Activated B cell treated with CpG ODN at 0.5 μM for 24 hours (primary cell): ENCODE measurements at regions not wholly inside any gene's neighbourhood (a gene's known extent, or its start where the extent isn't known, plus 50 kb on each side); places are given as distances from the start of the nearest gene placed in this dataset.
"Not testable (repeated sequence)": the region's sequence is repeated elsewhere in the genome, so short reads cannot be mapped to it uniquely, and the experiment has no call there.

Experiments used
- ATAC-seq: fragments of 200-7000 bp; cut with Tn5 transposase; one replicate; pipeline ENCODE4 v1.10.0; 2021; ENCODE audit warnings: low read depth, mild to moderate bottlenecking, moderate library complexity
- CTCF ChIA-PET: fragments of 350-600 bp; sonication (Branson Sonifier 250); formaldehyde crosslinking; loops from one replicate; lab custom pipeline; 2021; ENCODE audit warnings: antibody characterized with exemption; lab: Charles Lee
- POLR2A ChIA-PET: fragments of 350-600 bp; sonication (Branson Sonifier 250); formaldehyde crosslinking; loops from one replicate; lab custom pipeline; 2021; ENCODE audit warnings: antibody characterized with exemption; lab: Charles Lee
- DNase-seq: peaks from one replicate; pipeline ENCODE4 v3.0.0; 2022
- H3K27ac Mint-ChIP-seq: one replicate; pipeline ENCODE4 v1.8.0; 2020; ENCODE audit warnings: mixed read lengths
- H3K27me3 Mint-ChIP-seq: one replicate; pipeline ENCODE4 v1.8.0; 2021; ENCODE audit warnings: mixed read lengths
- H3K36me3 Mint-ChIP-seq: one replicate; pipeline ENCODE4 v1.8.0; 2021; ENCODE audit warnings: low read depth, mixed read lengths
- H3K4me1 Mint-ChIP-seq: one replicate; pipeline ENCODE4 v1.8.0; 2021; ENCODE audit warnings: mixed read lengths
- H3K4me3 Mint-ChIP-seq: one replicate; pipeline ENCODE4 v1.8.0; 2020; ENCODE audit warnings: mild to moderate bottlenecking, mixed read lengths
- H3K9me3 Mint-ChIP-seq: one replicate; pipeline ENCODE4 v1.8.0; 2020; ENCODE audit warnings: mixed read lengths
- intact Hi-C: fragments of 100-400 bp; cut with micrococcal nuclease; formaldehyde crosslinking; loops from one replicate; pipeline ENCODE4 v1.15.1; 2024

DNA sequence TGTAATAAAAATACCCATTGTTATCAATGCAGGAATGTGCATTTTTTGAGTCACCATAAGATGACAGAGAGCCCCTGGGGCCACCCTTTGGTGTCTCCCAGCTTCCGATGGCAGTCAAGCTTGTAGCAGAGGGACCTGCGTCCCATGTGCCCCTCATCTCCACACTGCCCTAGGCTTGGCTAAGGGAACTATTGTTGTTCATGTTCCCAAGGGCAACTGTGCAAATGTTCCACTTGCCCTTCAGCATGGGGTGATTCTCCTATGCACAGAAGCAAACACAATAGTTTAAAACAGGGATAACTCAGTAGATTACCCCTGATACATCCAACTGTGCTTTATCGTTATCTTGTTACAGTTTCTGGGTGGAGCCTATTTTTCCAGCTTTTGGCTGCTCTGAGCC is 342.0 kb downstream of the CNTNAP3B start:
- intact Hi-C loops, H3K9me3 Mint-ChIP-seq, H3K27me3 Mint-ChIP-seq, H3K27ac Mint-ChIP-seq, POLR2A ChIA-PET, ATAC-seq, H3K4me1 Mint-ChIP-seq, H3K36me3 Mint-ChIP-seq, H3K4me3 Mint-ChIP-seq, CTCF ChIA-PET, DNase-seq: not testable (repeated sequence)

GRCh38 chr9:41784006-41784405 is 345.2 kb downstream of the CNTNAP3B start:
- DNase-seq, H3K27me3 Mint-ChIP-seq, H3K4me3 Mint-ChIP-seq, POLR2A ChIA-PET, CTCF ChIA-PET, H3K27ac Mint-ChIP-seq, H3K4me1 Mint-ChIP-seq, H3K36me3 Mint-ChIP-seq, ATAC-seq, H3K9me3 Mint-ChIP-seq, intact Hi-C loops: not testable (repeated sequence)

GRCh38 chr9:41783070-41783810 is 346.0 kb downstream of the CNTNAP3B start:
- H3K27ac Mint-ChIP-seq, CTCF ChIA-PET, DNase-seq, H3K4me3 Mint-ChIP-seq, H3K36me3 Mint-ChIP-seq, POLR2A ChIA-PET, H3K4me1 Mint-ChIP-seq, ATAC-seq, intact Hi-C loops, H3K27me3 Mint-ChIP-seq, H3K9me3 Mint-ChIP-seq: not testable (repeated sequence)

GRCh38 chr9:41781899-41782298 is 347.3 kb downstream of the CNTNAP3B start:
- intact Hi-C loops, H3K27ac Mint-ChIP-seq, POLR2A ChIA-PET, H3K4me1 Mint-ChIP-seq, H3K9me3 Mint-ChIP-seq, H3K27me3 Mint-ChIP-seq, H3K36me3 Mint-ChIP-seq, CTCF ChIA-PET, DNase-seq, ATAC-seq, H3K4me3 Mint-ChIP-seq: not testable (repeated sequence)

DNA sequence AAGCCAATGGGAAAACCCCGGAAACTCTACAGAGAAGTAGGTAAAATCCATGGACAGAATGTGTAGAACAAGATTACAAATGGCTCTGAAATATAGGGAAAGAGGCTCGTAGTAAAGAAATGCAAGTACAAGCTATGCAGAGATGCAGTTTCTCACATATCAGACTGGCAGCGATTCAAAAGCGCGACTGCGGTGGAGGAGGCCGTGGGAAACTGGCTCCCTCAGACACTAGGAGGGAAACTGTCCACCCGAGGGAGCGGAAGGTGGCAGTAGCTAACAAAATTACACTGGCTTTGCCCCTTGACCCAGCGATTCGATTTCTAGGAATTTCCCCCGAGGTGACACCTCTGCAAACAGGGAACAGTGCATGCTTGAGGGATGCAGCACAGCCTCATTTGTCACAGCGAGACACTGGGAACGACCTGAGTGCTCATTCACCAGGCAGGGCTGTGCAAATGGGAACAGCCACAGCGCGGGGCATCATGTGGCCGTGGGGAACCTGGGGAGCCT is 349.3 kb downstream of the CNTNAP3B start:
- POLR2A ChIA-PET, H3K27me3 Mint-ChIP-seq, H3K36me3 Mint-ChIP-seq, H3K27ac Mint-ChIP-seq, DNase-seq, CTCF ChIA-PET, H3K4me1 Mint-ChIP-seq, intact Hi-C loops, H3K4me3 Mint-ChIP-seq, ATAC-seq, H3K9me3 Mint-ChIP-seq: not testable (repeated sequence)

- H3K4me1 Mint-ChIP-seq, H3K27ac Mint-ChIP-seq, H3K36me3 Mint-ChIP-seq, CTCF ChIA-PET, H3K27me3 Mint-ChIP-seq, DNase-seq, intact Hi-C loops, H3K4me3 Mint-ChIP-seq, POLR2A ChIA-PET, H3K9me3 Mint-ChIP-seq, ATAC-seq: not testable (repeated sequence)
Observed at GRCh38 chr9:41779192-41779591, 350.0 kb downstream of the CNTNAP3B start.

DNA sequence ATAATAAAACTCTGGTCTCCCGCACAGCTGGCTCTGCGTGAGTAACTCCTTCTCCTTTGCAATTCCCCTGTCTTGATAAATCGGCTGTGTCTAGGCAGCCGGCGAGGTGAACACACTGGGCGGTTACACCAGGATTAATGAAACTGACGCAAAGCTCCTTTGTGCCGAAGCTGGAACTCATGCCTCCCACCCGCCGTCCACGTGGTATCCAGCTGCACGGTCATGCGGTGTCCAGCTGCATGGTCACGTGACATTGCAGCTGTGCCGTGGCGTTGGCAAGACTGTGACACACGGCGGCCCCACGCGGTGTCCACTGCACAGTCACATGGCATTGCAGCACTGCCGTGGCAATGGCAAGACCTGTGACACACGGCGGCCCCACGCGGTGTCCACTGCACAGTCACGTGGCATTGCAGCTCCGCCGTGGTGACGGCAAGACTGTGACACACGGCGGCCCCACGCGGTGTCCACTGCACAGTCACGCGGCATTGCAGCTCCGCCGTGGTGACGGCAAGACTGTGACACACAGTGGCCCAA is 350.6 kb downstream of the CNTNAP3B start:
- H3K4me1 Mint-ChIP-seq, H3K36me3 Mint-ChIP-seq, DNase-seq, POLR2A ChIA-PET, intact Hi-C loops, H3K9me3 Mint-ChIP-seq, H3K27ac Mint-ChIP-seq, ATAC-seq, H3K4me3 Mint-ChIP-seq, CTCF ChIA-PET, H3K27me3 Mint-ChIP-seq: not testable (repeated sequence)

DNA sequence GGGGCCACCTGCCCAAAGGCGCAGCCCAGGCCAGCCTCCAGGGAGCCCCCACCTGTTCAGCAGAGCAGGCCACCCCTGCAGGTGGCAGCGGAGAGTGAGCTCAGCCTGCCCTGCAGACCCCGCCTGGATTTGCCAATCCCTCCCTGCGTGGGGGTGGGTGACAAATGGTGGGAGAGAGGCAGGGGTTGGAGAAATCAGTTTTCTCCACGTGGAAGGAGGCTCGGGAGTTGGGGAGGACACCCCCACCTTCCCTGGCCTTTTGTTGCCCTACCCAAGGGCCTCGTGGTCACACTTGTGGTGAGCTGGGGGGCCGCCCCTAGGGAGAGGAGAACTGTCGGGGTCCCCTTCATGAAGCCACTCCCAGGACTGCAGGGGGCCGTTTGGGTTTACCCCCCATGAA is 351.7 kb downstream of the CNTNAP3B start:
- DNase-seq, H3K4me1 Mint-ChIP-seq, H3K27me3 Mint-ChIP-seq, CTCF ChIA-PET, H3K36me3 Mint-ChIP-seq, intact Hi-C loops, POLR2A ChIA-PET, H3K4me3 Mint-ChIP-seq, H3K27ac Mint-ChIP-seq, H3K9me3 Mint-ChIP-seq, ATAC-seq: not testable (repeated sequence)

- intact Hi-C loops, H3K9me3 Mint-ChIP-seq, H3K27me3 Mint-ChIP-seq, H3K4me1 Mint-ChIP-seq, CTCF ChIA-PET, ATAC-seq, H3K27ac Mint-ChIP-seq, POLR2A ChIA-PET, H3K36me3 Mint-ChIP-seq, DNase-seq, H3K4me3 Mint-ChIP-seq: not testable (repeated sequence)
Observed at GRCh38 chr9:41772541-41772940, 356.7 kb downstream of the CNTNAP3B start.

DNA sequence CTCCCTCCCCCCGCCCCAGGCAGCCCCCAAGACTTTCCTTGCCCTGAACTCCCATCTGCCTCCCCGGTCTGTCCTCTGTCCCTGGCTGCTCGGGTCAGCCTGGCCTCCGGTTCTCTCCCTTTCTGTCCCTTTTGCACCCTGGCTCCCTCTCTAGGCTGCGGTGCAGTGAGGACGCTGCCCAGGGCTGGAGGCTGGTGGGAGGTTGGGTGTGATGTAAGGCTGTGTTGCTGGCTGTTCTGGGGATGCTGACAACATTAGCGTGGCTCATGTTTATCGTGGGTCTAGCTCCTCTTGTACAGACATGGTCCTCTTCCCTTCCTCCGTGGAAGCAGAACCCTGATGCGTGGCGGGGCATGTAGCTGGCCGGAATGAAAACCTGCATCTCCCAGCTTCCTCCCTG is 357.5 kb downstream of the CNTNAP3B start:
- H3K27me3 Mint-ChIP-seq, CTCF ChIA-PET, ATAC-seq, H3K9me3 Mint-ChIP-seq, POLR2A ChIA-PET, DNase-seq, H3K36me3 Mint-ChIP-seq, H3K4me1 Mint-ChIP-seq, H3K4me3 Mint-ChIP-seq, intact Hi-C loops, H3K27ac Mint-ChIP-seq: not testable (repeated sequence)

DNA sequence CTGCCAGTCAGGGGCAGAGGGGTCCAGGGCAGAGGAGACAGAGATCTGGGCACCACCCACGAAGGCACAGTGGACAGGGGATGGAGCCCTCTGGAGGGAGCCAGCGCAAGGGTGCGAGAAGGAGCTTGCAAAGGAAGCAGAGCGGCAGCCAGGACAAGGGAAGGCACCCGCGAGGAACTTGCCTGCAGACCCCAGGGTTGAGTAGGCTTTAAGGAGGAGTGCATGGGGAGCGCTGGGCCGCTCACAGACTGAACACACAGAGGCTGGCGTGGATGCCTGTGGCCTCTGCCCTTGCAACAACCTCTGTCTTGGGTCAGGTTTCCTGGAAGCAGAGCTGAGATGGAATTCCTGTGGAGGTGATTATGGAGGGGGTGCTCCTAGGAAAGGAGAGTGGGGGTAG is 374.4 kb downstream of the CNTNAP3B start:
- H3K36me3 Mint-ChIP-seq, H3K9me3 Mint-ChIP-seq, H3K4me1 Mint-ChIP-seq, DNase-seq, ATAC-seq, H3K27ac Mint-ChIP-seq, H3K4me3 Mint-ChIP-seq, CTCF ChIA-PET, intact Hi-C loops, H3K27me3 Mint-ChIP-seq, POLR2A ChIA-PET: not testable (repeated sequence)

DNA sequence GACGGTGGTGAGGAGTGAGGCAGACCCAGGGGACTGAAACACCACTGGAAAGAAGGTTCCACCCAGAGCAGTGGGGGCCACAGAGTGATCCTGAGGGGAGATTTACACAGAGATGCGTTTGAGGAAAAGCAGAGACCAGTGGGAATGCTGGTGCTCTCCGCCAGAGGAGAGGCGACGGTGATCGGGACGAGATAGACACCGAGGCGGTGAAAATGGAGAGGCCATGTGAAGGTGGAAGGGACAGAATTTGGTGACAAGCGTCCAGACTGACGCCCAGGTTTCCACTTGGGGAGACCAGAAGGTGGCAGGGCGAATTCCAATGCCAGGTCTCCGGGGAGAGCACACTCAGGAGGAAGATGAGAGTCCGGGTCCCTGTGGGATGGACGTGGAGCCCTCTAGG is 374.8 kb downstream of the CNTNAP3B start:
- ATAC-seq, H3K9me3 Mint-ChIP-seq, H3K36me3 Mint-ChIP-seq, H3K4me1 Mint-ChIP-seq, H3K27me3 Mint-ChIP-seq, CTCF ChIA-PET, H3K27ac Mint-ChIP-seq, POLR2A ChIA-PET, intact Hi-C loops, H3K4me3 Mint-ChIP-seq, DNase-seq: not testable (repeated sequence)
